ENCODE measurements at regions not wholly inside any gene's neighbourhood (a gene's known extent, or its start where the extent isn't known, plus 50 kb on each side); places are given as distances from the start of the nearest gene placed in this dataset.
A peak's percentile ranks its signal among the peaks of the same experiment; 100 is the strongest.

GRCh38 chr21:27725916-27726315, 759.0 kb upstream of the ADAMTS5 start:
- no peak overlapping the region for H3K14ac ChIP-seq (ENCODE audit: low read length)
- no peak overlapping the region for H3K4ac ChIP-seq (ENCODE audit: low read depth, low read length)
- peaks cover 2% of the 10 kb centered on the region for H3K9me3 ChIP-seq (ENCODE audit: insufficient read depth, low read depth, low read length)
- no peak overlapping the region for H2AFZ ChIP-seq (ENCODE audit: insufficient read depth, low read length, poor library complexity)
- H3K36me3 ChIP-seq (ENCODE audit: control insufficient read depth in 1 of 2, insufficient read depth in 2 of 2, low read length in 2 of 2) = no peaks in the 10 kb centered on the region
- H2BK120ac ChIP-seq (ENCODE audit: insufficient read depth, low read length, poor library complexity) = no peak overlapping the region
- H3K9ac ChIP-seq (ENCODE audit: low read length) = no peak overlapping the region
- H3K4me3 ChIP-seq (ENCODE audit: low read depth, low read length) = no peak overlapping the region
- H4K12ac ChIP-seq (ENCODE audit: low read depth, low read length) = no peak overlapping the region
- H3K18ac ChIP-seq (ENCODE audit: low read length) = no peak overlapping the region
- no peaks in the 10 kb centered on the region for H3K4me1 ChIP-seq (ENCODE audit: control insufficient read depth in 1 of 2, insufficient read depth in 2 of 2, low read length in 2 of 2)
- no peaks in the 10 kb centered on the region for H3K79me2 ChIP-seq (ENCODE audit: control insufficient read depth, insufficient read depth, low read length, poor library complexity)
- H2BK5ac ChIP-seq (ENCODE audit: low read depth, low read length, poor library complexity) = no peak overlapping the region
- WGBS (ENCODE audit: extremely low coverage, insufficient coverage, insufficient read length) = no CpG with 5 or more reads among the region's 1 CpG
- H2BK12ac ChIP-seq (ENCODE audit: low read length) = no peak overlapping the region
- H3K4me2 ChIP-seq (ENCODE audit: low read length) = no peak overlapping the region
- DNase-seq = no peak
- no peak overlapping the region for H3K27ac ChIP-seq (ENCODE audit: low read depth, low read length)
- H4K8ac ChIP-seq (ENCODE audit: low read depth, low read length) = no peak overlapping the region
- H3K27me3 ChIP-seq (ENCODE audit: insufficient read depth, low read length) = no peaks in the 10 kb centered on the region
- no peak overlapping the region for H2AK5ac ChIP-seq (ENCODE audit: low read length)
- H4K91ac ChIP-seq (ENCODE audit: low read depth, low read length) = no peak overlapping the region
- no peaks in the 10 kb centered on the region for H3K79me1 ChIP-seq (ENCODE audit: low read length)
- no peak overlapping the region for H3K23ac ChIP-seq (ENCODE audit: low read length)

GRCh38 chr21:27722095-27722494, 755.2 kb upstream of the ADAMTS5 start:
- Histone ChIP-seq H3K27ac (ENCODE audit: low read depth, low read length) (no peak overlapping the region), H3K23ac (ENCODE audit: low read length) (no peak overlapping the region), H3K4me2 (ENCODE audit: low read length) (no peak overlapping the region), H3K4me1 (ENCODE audit: control insufficient read depth in 1 of 2, insufficient read depth in 2 of 2, low read length in 2 of 2) (no peaks in the 10 kb centered on the region), H2BK5ac (ENCODE audit: low read depth, low read length, poor library complexity) (no peak overlapping the region), H3K9ac (ENCODE audit: low read length) (no peak overlapping the region), H3K27me3 (ENCODE audit: insufficient read depth, low read length) (no peaks in the 10 kb centered on the region), H3K9me3 (ENCODE audit: insufficient read depth, low read depth, low read length) (peaks cover 2% of the 10 kb centered on the region), H3K79me1 (ENCODE audit: low read length) (no peaks in the 10 kb centered on the region), H3K79me2 (ENCODE audit: control insufficient read depth, insufficient read depth, low read length, poor library complexity) (no peaks in the 10 kb centered on the region), H3K36me3 (ENCODE audit: control insufficient read depth in 1 of 2, insufficient read depth in 2 of 2, low read length in 2 of 2) (no peaks in the 10 kb centered on the region), H3K14ac (ENCODE audit: low read length) (no peak overlapping the region), H3K4me3 (ENCODE audit: low read depth, low read length) (no peak overlapping the region), H3K4ac (ENCODE audit: low read depth, low read length) (no peak overlapping the region), H2BK12ac (ENCODE audit: low read length) (no peak overlapping the region), H4K12ac (ENCODE audit: low read depth, low read length) (no peak overlapping the region), H4K91ac (ENCODE audit: low read depth, low read length) (no peak overlapping the region), H3K18ac (ENCODE audit: low read length) (no peak overlapping the region), H2AFZ (ENCODE audit: insufficient read depth, low read length, poor library complexity) (no peak overlapping the region), H2AK5ac (ENCODE audit: low read length) (no peak overlapping the region), H2BK120ac (ENCODE audit: insufficient read depth, low read length, poor library complexity) (no peak overlapping the region), H4K8ac (ENCODE audit: low read depth, low read length) (no peak overlapping the region)
- peak in 1 of 2 donors; percentile 39 for DNase-seq

GRCh38 chr21:27721675-27722074, 754.8 kb upstream of the ADAMTS5 start:
- Histone ChIP-seq H3K4me2 (ENCODE audit: low read length) (no peak overlapping the region), H4K12ac (ENCODE audit: low read depth, low read length) (no peak overlapping the region), H3K4ac (ENCODE audit: low read depth, low read length) (no peak overlapping the region), H2BK12ac (ENCODE audit: low read length) (no peak overlapping the region), H3K14ac (ENCODE audit: low read length) (no peak overlapping the region), H3K27ac (ENCODE audit: low read depth, low read length) (no peak overlapping the region), H3K4me1 (ENCODE audit: control insufficient read depth in 1 of 2, insufficient read depth in 2 of 2, low read length in 2 of 2) (no peaks in the 10 kb centered on the region), H3K9me3 (ENCODE audit: insufficient read depth, low read depth, low read length) (peaks cover 2% of the 10 kb centered on the region), H4K91ac (ENCODE audit: low read depth, low read length) (no peak overlapping the region), H2BK120ac (ENCODE audit: insufficient read depth, low read length, poor library complexity) (no peak overlapping the region), H2AFZ (ENCODE audit: insufficient read depth, low read length, poor library complexity) (no peak overlapping the region), H3K79me2 (ENCODE audit: control insufficient read depth, insufficient read depth, low read length, poor library complexity) (no peaks in the 10 kb centered on the region), H3K18ac (ENCODE audit: low read length) (no peak overlapping the region), H3K23ac (ENCODE audit: low read length) (no peak overlapping the region), H3K9ac (ENCODE audit: low read length) (no peak overlapping the region), H4K8ac (ENCODE audit: low read depth, low read length) (no peak overlapping the region), H3K27me3 (ENCODE audit: insufficient read depth, low read length) (no peaks in the 10 kb centered on the region), H3K36me3 (ENCODE audit: control insufficient read depth in 1 of 2, insufficient read depth in 2 of 2, low read length in 2 of 2) (no peaks in the 10 kb centered on the region), H3K4me3 (ENCODE audit: low read depth, low read length) (no peak overlapping the region), H2AK5ac (ENCODE audit: low read length) (no peak overlapping the region), H2BK5ac (ENCODE audit: low read depth, low read length, poor library complexity) (no peak overlapping the region), H3K79me1 (ENCODE audit: low read length) (no peaks in the 10 kb centered on the region)
- no peak for DNase-seq
- WGBS (ENCODE audit: extremely low coverage, insufficient coverage, insufficient read length) = no CpG with 5 or more reads among the region's 2 CpGs

- WGBS (ENCODE audit: extremely low coverage, insufficient coverage, insufficient read length) = no CpG with 5 or more reads among the region's 4 CpGs
- Histone ChIP-seq H3K79me2 (ENCODE audit: control insufficient read depth, insufficient read depth, low read length, poor library complexity) (no peaks in the 10 kb centered on the region), H3K4me3 (ENCODE audit: low read depth, low read length) (no peak overlapping the region), H3K27ac (ENCODE audit: low read depth, low read length) (no peak overlapping the region), H3K4me1 (ENCODE audit: control insufficient read depth in 1 of 2, insufficient read depth in 2 of 2, low read length in 2 of 2) (no peaks in the 10 kb centered on the region), H3K79me1 (ENCODE audit: low read length) (no peaks in the 10 kb centered on the region), H2BK120ac (ENCODE audit: insufficient read depth, low read length, poor library complexity) (no peak overlapping the region), H2AK5ac (ENCODE audit: low read length) (no peak overlapping the region), H2BK12ac (ENCODE audit: low read length) (no peak overlapping the region), H4K91ac (ENCODE audit: low read depth, low read length) (no peak overlapping the region), H3K9ac (ENCODE audit: low read length) (no peak overlapping the region), H2AFZ (ENCODE audit: insufficient read depth, low read length, poor library complexity) (no peak overlapping the region), H2BK5ac (ENCODE audit: low read depth, low read length, poor library complexity) (no peak overlapping the region), H4K8ac (ENCODE audit: low read depth, low read length) (no peak overlapping the region), H3K14ac (ENCODE audit: low read length) (no peak overlapping the region), H3K4ac (ENCODE audit: low read depth, low read length) (no peak overlapping the region), H3K18ac (ENCODE audit: low read length) (no peak overlapping the region), H3K36me3 (ENCODE audit: control insufficient read depth in 1 of 2, insufficient read depth in 2 of 2, low read length in 2 of 2) (no peaks in the 10 kb centered on the region), H3K4me2 (ENCODE audit: low read length) (no peak overlapping the region), H4K12ac (ENCODE audit: low read depth, low read length) (no peak overlapping the region), H3K9me3 (ENCODE audit: insufficient read depth, low read depth, low read length) (peaks cover 2% of the 10 kb centered on the region), H3K23ac (ENCODE audit: low read length) (no peak overlapping the region), H3K27me3 (ENCODE audit: insufficient read depth, low read length) (no peaks in the 10 kb centered on the region)
- no peak for DNase-seq
Measured at GRCh38 chr21:27719226-27719625, 752.3 kb upstream of the ADAMTS5 start.
